ENCODE measurements at regions not wholly inside any gene's neighbourhood (a gene's known extent, or its start where the extent isn't known, plus 50 kb on each side); places are given as distances from the start of the nearest gene placed in this dataset.

DNA sequence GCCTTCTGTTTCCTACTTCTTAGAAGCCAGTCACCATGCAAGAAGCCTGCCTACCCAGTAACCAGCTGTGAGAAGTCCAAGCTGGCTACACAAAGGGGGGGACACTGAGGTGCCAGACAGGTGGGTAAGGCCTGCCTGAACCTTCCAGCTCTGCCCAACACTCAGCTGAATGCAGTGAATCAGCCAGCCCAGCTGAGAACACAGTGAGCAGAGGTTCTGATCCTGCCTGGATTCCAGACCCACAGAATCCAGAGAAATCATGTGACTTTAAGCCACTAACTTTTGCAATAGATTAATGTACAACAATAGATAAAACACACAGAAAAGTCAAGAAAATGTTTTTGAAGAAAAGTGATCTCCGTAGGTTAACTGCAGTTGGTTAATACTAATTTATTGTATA is 151.7 kb downstream of the EFNB2 start:
- H3K4me3 ChIP-seq (ENCODE audit: extremely low read depth in 1 of 4, insufficient read depth in 2 of 4, low read depth in 3 of 4, low read length in 4 of 4), result no peak overlapping the region
- H3K36me3 ChIP-seq (ENCODE audit: control insufficient read depth in 2 of 4, insufficient read depth in 4 of 4, low read length in 3 of 4), result no peaks in the 10 kb centered on the region
- H4K8ac ChIP-seq (ENCODE audit: extremely low read depth, insufficient read depth, low read length), result no peak overlapping the region
- ChIA-PET CTCF (ENCODE audit: partially characterized antibody) (interaction anchor here (1.0 to 2.0 kb wide), 3 partner anchors 9 to 128 kb away, joined by 3 to 5 read pairs (median 5); no protein-coding TSS in a partner anchor), POLR2A (ENCODE audit: partially characterized antibody) (no interaction called here)
- no peak overlapping the region for H3K27ac ChIP-seq (ENCODE audit: low read depth, low read length)
- peaks cover 0 to 3% of the 10 kb centered on the region in 2 experiments; a peak in 1 of 4 replicates for H3K9me3 ChIP-seq (ENCODE audit: insufficient read depth in 2 of 2, low read depth in 1 of 2, low read length in 1 of 2)
- no peaks in the 10 kb centered on the region for H3K27me3 ChIP-seq (replicated peaks in 1 of 4; ENCODE audit: control insufficient read depth in 3 of 4, extremely low read depth in 1 of 4, insufficient read depth in 3 of 4, low read length in 3 of 4)
- H3K14ac ChIP-seq (ENCODE audit: insufficient read length), result no peak overlapping the region
- no peak overlapping the region for H2BK12ac ChIP-seq (ENCODE audit: low read depth, low read length)
- H2BK20ac ChIP-seq (ENCODE audit: low read length), result no peak overlapping the region
- H3K79me1 ChIP-seq (ENCODE audit: low read depth, low read length), result no peaks in the 10 kb centered on the region
- peaks cover 1 to 8% (median 3%) of the 10 kb centered on the region in 4 experiments; a peak in 2 of 7 replicates for H3K4me1 ChIP-seq (replicated peaks in 1 of 4; ENCODE audit: control insufficient read depth in 3 of 4, insufficient read depth in 4 of 4, low read length in 3 of 4)
- H2BK15ac ChIP-seq (ENCODE audit: low read length), result no peak overlapping the region
- DNase-seq (ENCODE audit: low read depth in 1 of 2, low spot score in 2 of 2) (no peak), FAIRE-seq (no peak)
- H3K23me2 ChIP-seq (ENCODE audit: low read depth, low read length), result no peaks in the 10 kb centered on the region
- no peaks in the 10 kb centered on the region for H4K20me1 ChIP-seq (replicated peaks in 1 of 2; ENCODE audit: control insufficient read depth in 1 of 2, insufficient read depth in 2 of 2, low read length in 2 of 2)
- no peak overlapping the region for H3K4me2 ChIP-seq (ENCODE audit: insufficient read depth in 1 of 2, low read depth in 2 of 2, low read length in 2 of 2)
- H4K91ac ChIP-seq (replicated peaks; ENCODE audit: insufficient read length, low read length), result no peak overlapping the region
- no peak overlapping the region for H3K9ac ChIP-seq (replicated peaks in 1 of 4; ENCODE audit: extremely low read depth in 1 of 4, low read depth in 3 of 4, low read length in 3 of 4)
- no peak overlapping the region for H3K56ac ChIP-seq (replicated peaks; ENCODE audit: insufficient read length, low read depth, low read length)
- no peak overlapping the region for H3K23ac ChIP-seq (ENCODE audit: insufficient read length)
- H3K18ac ChIP-seq (ENCODE audit: extremely low read depth, low read length), result no peak overlapping the region
- WGBS, 2 experiments (ENCODE audit: extremely low coverage in 1 of 2, insufficient coverage in 1 of 2, insufficient read length in 1 of 2, insufficient replicate concordance in 2 of 2, low coverage in 1 of 2, low lambda C conversion rate in 2 of 2, missing lambda C conversion rate in 1 of 2), result 97% methylated on average over 1 of the region's 1 CpG; no CpG with 5 or more reads in 1 of the 2 experiments
- H2AFZ ChIP-seq (ENCODE audit: low read length), result no peak overlapping the region
- no peak overlapping the region for H3K4ac ChIP-seq (replicated peaks; ENCODE audit: insufficient read length, low read depth, low read length)
- no peaks in the 10 kb centered on the region for H3K79me2 ChIP-seq (ENCODE audit: control insufficient read depth in 1 of 2, insufficient read depth in 2 of 2, low read length in 2 of 2)
- H2BK5ac ChIP-seq (ENCODE audit: low read depth, low read length), result no peak overlapping the region
- TF ChIP-seq SP4 (IDR thresholded peaks at IDR 0.05; ENCODE audit: low read length), result no peak
- no peak overlapping the region for H2BK120ac ChIP-seq (replicated peaks; ENCODE audit: low read depth, low read length)
- no peak overlapping the region for H2AK5ac ChIP-seq (ENCODE audit: low read depth, low read length)
- no peak overlapping the region for H4K5ac ChIP-seq (ENCODE audit: insufficient read length, low read depth, low read length)
